Parathyroid adenoma (tissue), 2 donors: ENCODE measurements at regions not wholly inside any gene's neighbourhood (a gene's known extent, or its start where the extent isn't known, plus 50 kb on each side); places are given as distances from the start of the nearest gene placed in this dataset.

Experiments used
- H2AFZ ChIP-seq: fragments of 300-600 bp; sonication (generic); one replicate; pipeline ENCODE4 v1.7.0; 2017; ENCODE audit warnings: antibody characterized with exemption, mild to moderate bottlenecking
- H3K27ac ChIP-seq: fragments of 300-600 bp; sonication (generic); one replicate; pipeline ENCODE4 v1.7.0; 2017
- H3K27me3 ChIP-seq: fragments of 300-600 bp; sonication (generic); one replicate; pipeline ENCODE4 v1.7.0; 2017; ENCODE audit warnings: low read length; ENCODE audit not compliant: control insufficient read depth, insufficient read depth
- H3K36me3 ChIP-seq: fragments of 300-600 bp; sonication (generic); one replicate; pipeline ENCODE4 v1.7.0; 2017; ENCODE audit warnings: low read length; ENCODE audit not compliant: control insufficient read depth, insufficient read depth
- H3K4me1 ChIP-seq: fragments of 300-600 bp; sonication (generic); one replicate; pipeline ENCODE4 v1.7.0; 2017; ENCODE audit warnings: control low read depth
- H3K4me2 ChIP-seq: fragments of 300-600 bp; sonication (generic); one replicate; pipeline ENCODE4 v1.7.0; 2017; ENCODE audit warnings: low read length
- H3K4me3 ChIP-seq: fragments of 300-600 bp; sonication (generic); one replicate; pipeline ENCODE4 v1.7.0; 2017; ENCODE audit warnings: low read depth, low read length
- H3K79me2 ChIP-seq: fragments of 300-600 bp; sonication (generic); one replicate; pipeline ENCODE4 v1.7.0; 2017; ENCODE audit warnings: control low read depth
- H3K9ac ChIP-seq: fragments of 300-600 bp; sonication (generic); one replicate; pipeline ENCODE4 v1.7.0; 2017; ENCODE audit warnings: mild to moderate bottlenecking
- H3K9me3 ChIP-seq: fragments of 300-600 bp; sonication (generic); one replicate; pipeline ENCODE4 v1.7.0; 2017; ENCODE audit warnings: low read length; ENCODE audit not compliant: control insufficient read depth
- TF ChIP-seq, protein P1 (sequence below): fragments of 300-600 bp; sonication (generic); IDR thresholded peaks from one replicate; pipeline ENCODE4 v1.7.0; 2017; ENCODE audit warnings: antibody characterized with exemption, mild to moderate bottlenecking
- donor health status: primary hyperparathyroidism.

- no peak overlapping the region for H3K4me2 ChIP-seq
- no peaks in the 10 kb centered on the region for H3K27me3 ChIP-seq
- H2AFZ ChIP-seq: no peak overlapping the region
- H3K79me2 ChIP-seq: no peaks in the 10 kb centered on the region
- no peaks in the 10 kb centered on the region for H3K4me1 ChIP-seq
- H3K36me3 ChIP-seq: no peaks in the 10 kb centered on the region
- no peaks in the 10 kb centered on the region for H3K9me3 ChIP-seq
- H3K9ac ChIP-seq: no peak overlapping the region
- H3K27ac ChIP-seq: no peak overlapping the region
- H3K4me3 ChIP-seq: no peak overlapping the region
- TF ChIP-seq, protein P1, sequence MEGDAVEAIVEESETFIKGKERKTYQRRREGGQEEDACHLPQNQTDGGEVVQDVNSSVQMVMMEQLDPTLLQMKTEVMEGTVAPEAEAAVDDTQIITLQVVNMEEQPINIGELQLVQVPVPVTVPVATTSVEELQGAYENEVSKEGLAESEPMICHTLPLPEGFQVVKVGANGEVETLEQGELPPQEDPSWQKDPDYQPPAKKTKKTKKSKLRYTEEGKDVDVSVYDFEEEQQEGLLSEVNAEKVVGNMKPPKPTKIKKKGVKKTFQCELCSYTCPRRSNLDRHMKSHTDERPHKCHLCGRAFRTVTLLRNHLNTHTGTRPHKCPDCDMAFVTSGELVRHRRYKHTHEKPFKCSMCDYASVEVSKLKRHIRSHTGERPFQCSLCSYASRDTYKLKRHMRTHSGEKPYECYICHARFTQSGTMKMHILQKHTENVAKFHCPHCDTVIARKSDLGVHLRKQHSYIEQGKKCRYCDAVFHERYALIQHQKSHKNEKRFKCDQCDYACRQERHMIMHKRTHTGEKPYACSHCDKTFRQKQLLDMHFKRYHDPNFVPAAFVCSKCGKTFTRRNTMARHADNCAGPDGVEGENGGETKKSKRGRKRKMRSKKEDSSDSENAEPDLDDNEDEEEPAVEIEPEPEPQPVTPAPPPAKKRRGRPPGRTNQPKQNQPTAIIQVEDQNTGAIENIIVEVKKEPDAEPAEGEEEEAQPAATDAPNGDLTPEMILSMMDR: no peak
Observed at GRCh38 chr2:72051971-72052505, 95.6 kb downstream of the CYP26B1 start.

DNA sequence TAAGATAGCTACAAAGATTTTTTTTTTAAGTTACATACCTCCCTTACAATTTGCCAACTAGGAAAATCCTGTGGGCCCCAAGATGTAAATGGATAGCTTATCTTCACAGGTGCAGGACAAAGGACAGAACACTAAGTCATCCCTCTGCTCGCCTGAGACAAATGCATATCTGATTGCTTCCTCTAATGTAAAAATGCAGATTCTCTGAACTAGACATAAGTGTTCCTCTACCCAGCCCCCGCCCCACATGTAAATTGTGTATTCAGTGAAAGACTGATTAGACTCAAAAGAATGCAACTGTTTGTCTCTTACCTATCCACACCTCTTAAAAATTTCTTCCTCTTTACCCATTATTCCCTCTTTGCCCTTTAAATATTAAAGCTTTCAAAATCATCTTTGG lies 96.5 kb downstream of the CYP26B1 start:
- H3K4me1 ChIP-seq: no peaks in the 10 kb centered on the region
- no peaks in the 10 kb centered on the region for H3K27me3 ChIP-seq
- no peak overlapping the region for H3K9ac ChIP-seq
- no peaks in the 10 kb centered on the region for H3K9me3 ChIP-seq
- H3K4me2 ChIP-seq: no peak overlapping the region
- TF ChIP-seq, protein P1: no peak
- H2AFZ ChIP-seq: no peak overlapping the region
- no peak overlapping the region for H3K4me3 ChIP-seq
- no peak overlapping the region for H3K27ac ChIP-seq
- H3K36me3 ChIP-seq: no peaks in the 10 kb centered on the region
- no peaks in the 10 kb centered on the region for H3K79me2 ChIP-seq

GRCh38 chr2:72050734-72051133 lies 96.9 kb downstream of the CYP26B1 start:
- H3K4me2 ChIP-seq: no peak overlapping the region
- H3K36me3 ChIP-seq: no peaks in the 10 kb centered on the region
- no peak overlapping the region for H3K4me3 ChIP-seq
- TF ChIP-seq, protein P1: no peak
- H2AFZ ChIP-seq: no peak overlapping the region
- no peaks in the 10 kb centered on the region for H3K4me1 ChIP-seq
- H3K27ac ChIP-seq: no peak overlapping the region
- no peaks in the 10 kb centered on the region for H3K79me2 ChIP-seq
- H3K9ac ChIP-seq: no peak overlapping the region
- no peaks in the 10 kb centered on the region for H3K27me3 ChIP-seq
- no peaks in the 10 kb centered on the region for H3K9me3 ChIP-seq

DNA sequence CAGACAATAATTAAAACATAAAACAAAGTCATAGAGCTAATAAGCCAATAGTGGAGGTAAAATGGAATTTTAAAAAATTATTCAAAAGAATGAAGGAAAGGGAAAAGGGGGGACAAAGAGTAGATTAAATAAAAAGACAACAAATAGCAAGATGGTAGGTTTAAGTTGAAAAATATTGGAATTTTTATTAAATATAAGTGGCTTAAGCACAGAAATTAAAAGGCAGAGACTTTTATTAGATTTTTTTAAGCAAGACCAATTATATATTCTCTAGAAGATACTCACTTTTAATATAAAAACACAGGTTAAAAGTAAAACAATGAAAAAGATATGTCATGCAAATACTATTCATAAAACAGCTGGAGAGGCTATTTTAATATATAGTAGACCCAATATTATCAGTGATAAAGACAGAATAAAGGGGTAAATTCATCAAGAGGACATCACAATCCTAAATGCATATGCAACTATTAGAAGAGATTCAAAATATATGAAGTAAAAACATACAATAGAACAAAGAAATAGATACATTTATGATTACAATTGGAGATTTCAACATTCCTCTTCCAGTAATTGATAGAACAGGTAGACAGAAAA lies 98.7 kb downstream of the CYP26B1 start:
- H3K9ac ChIP-seq: no peak overlapping the region
- no peaks in the 10 kb centered on the region for H3K79me2 ChIP-seq
- no peaks in the 10 kb centered on the region for H3K27me3 ChIP-seq
- H3K27ac ChIP-seq: no peak overlapping the region
- H3K9me3 ChIP-seq: no peaks in the 10 kb centered on the region
- H3K36me3 ChIP-seq: no peaks in the 10 kb centered on the region
- H3K4me3 ChIP-seq: no peak overlapping the region
- no peak overlapping the region for H3K4me2 ChIP-seq
- H2AFZ ChIP-seq: no peak overlapping the region
- H3K4me1 ChIP-seq: no peaks in the 10 kb centered on the region
- TF ChIP-seq, protein P1: no peak

DNA sequence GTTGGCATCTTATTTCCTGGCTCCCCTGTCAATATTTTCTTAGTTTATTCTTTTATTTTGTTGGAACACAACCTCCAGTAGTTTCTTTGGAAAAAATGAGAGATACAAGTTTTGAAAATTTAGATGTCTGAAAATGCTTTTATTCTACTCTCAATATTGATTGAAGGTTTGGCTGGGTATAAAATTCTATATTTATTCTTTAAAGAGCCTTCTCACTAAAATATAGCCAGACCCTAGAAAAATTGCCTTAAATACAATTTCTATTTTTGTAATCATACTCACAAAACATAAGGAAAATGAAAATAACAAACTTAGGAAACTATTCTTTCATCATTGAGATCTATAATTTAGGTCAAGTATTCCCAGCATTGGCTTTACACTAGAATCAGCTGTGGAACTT lies 103.7 kb downstream of the CYP26B1 start:
- H2AFZ ChIP-seq: no peak overlapping the region
- H3K4me2 ChIP-seq: no peak overlapping the region

More for the DNA sequence above, 103.7 kb downstream of the CYP26B1 start:
- H3K9me3 ChIP-seq: no peaks in the 10 kb centered on the region
- H3K79me2 ChIP-seq: no peaks in the 10 kb centered on the region
- no peaks in the 10 kb centered on the region for H3K27me3 ChIP-seq
- H3K4me1 ChIP-seq: no peaks in the 10 kb centered on the region
- no peak overlapping the region for H3K27ac ChIP-seq
- TF ChIP-seq, protein P1: no peak
- H3K36me3 ChIP-seq: no peaks in the 10 kb centered on the region
- H3K9ac ChIP-seq: no peak overlapping the region
- H3K4me3 ChIP-seq: no peak overlapping the region
